GM12878 (cell line): ENCODE measurements at regions not wholly inside any gene's neighbourhood (a gene's known extent, or its start where the extent isn't known, plus 50 kb on each side); places are given as distances from the start of the nearest gene placed in this dataset.

ENCODE experiments used
- ATF7 ChIP-seq: fragments of 450-650 bp; IDR thresholded peaks from 2 replicates; pipeline ENCODE4 v1.6.1; 2016; ENCODE audit warnings: low read depth, mild to moderate bottlenecking
- CBFB ChIP-seq: IDR thresholded peaks from 2 replicates; pipeline ENCODE4 v1.6.1; 2016; ENCODE audit warnings: antibody characterized with exemption, low read depth
- CBX5 ChIP-seq: sonication (generic); IDR thresholded peaks from 2 replicates; pipeline ENCODE4 v1.6.1; 2016; ENCODE audit warnings: low read depth, moderate library complexity, mild to moderate bottlenecking, inconsistent platforms
- CHD4 ChIP-seq: fragments of 200-600 bp; sonication (generic); IDR thresholded peaks from 2 replicates; pipeline ENCODE4 v1.6.1; 2016; ENCODE audit warnings: mild to moderate bottlenecking
- CREM ChIP-seq: IDR thresholded peaks from 2 replicates; pipeline ENCODE4 v1.6.1; 2014; ENCODE audit warnings: antibody characterized with exemption, low read depth
- DPF2 ChIP-seq: fragments of 450-650 bp; IDR thresholded peaks from 2 replicates; pipeline ENCODE4 v1.6.1; 2017; ENCODE audit warnings: mild to moderate bottlenecking
- GATAD2B ChIP-seq: fragments of 450-650 bp; conservative IDR thresholded peaks from 2 replicates; pipeline ENCODE4 v1.6.1; 2017; ENCODE audit warnings: low read depth, mild to moderate bottlenecking, moderate library complexity
- IKZF1 ChIP-seq: fragments of 450-650 bp; conservative IDR thresholded peaks from 2 replicates; pipeline ENCODE4 v1.6.1; 2017; ENCODE audit warnings: antibody characterized with exemption, mild to moderate bottlenecking
- IKZF2 ChIP-seq, 2 experiments: fragments of 450-650 bp; IDR thresholded peaks; 2 replicates each; pipeline ENCODE4 v1.6.1; 2017; ENCODE audit warnings: mild to moderate bottlenecking in 2 of 2, moderate library complexity in 2 of 2
- MEF2B ChIP-seq: fragments of 450-650 bp; IDR thresholded peaks from 2 replicates; pipeline ENCODE4 v1.6.1; 2018; ENCODE audit warnings: mild to moderate bottlenecking, moderate library complexity; ENCODE audit not compliant: partially characterized antibody, poor library complexity, severe bottlenecking
- MXI1 ChIP-seq: fragments of 150-350 bp; IDR thresholded peaks from 2 replicates; pipeline ENCODE4 v1.6.1; 2011; ENCODE audit warnings: low read depth, mild to moderate bottlenecking, inconsistent platforms, low read length, improper control_type of control experiment
- NBN ChIP-seq: fragments of 450-650 bp; IDR thresholded peaks from 2 replicates; pipeline ENCODE4 v1.6.1; 2016
- NFYB ChIP-seq: IDR thresholded peaks from 2 replicates; pipeline ENCODE4 v1.6.1; 2011; ENCODE audit warnings: low read depth, mild to moderate bottlenecking, low read length, improper control_type of control experiment, moderate library complexity; ENCODE audit not compliant: insufficient read depth
- NR2C1 ChIP-seq: fragments of 450-650 bp; IDR thresholded peaks from 2 replicates; pipeline ENCODE4 v1.6.1; 2017; ENCODE audit warnings: antibody characterized with exemption, mild to moderate bottlenecking, moderate library complexity
- RBBP5 ChIP-seq: fragments of 200-600 bp; sonication (generic); conservative IDR thresholded peaks from 2 replicates; pipeline ENCODE4 v1.6.1; 2016
- RCOR1 ChIP-seq: conservative IDR thresholded peaks from 2 replicates; pipeline ENCODE4 v1.6.1; 2012; ENCODE audit warnings: low read depth, low read length, improper control_type of control experiment
- RELA ChIP-seq: fragments of 450-650 bp; IDR thresholded peaks from 2 replicates; pipeline ENCODE4 v1.8.0; 2014; ENCODE audit warnings: borderline replicate concordance; ENCODE audit not compliant: partially characterized antibody
- SMARCA5 ChIP-seq: fragments of 450-650 bp; IDR thresholded peaks from 2 replicates; pipeline ENCODE4 v1.6.1; 2017; ENCODE audit warnings: mild to moderate bottlenecking
- SPI1 ChIP-seq: IDR thresholded peaks from 2 replicates; pipeline ENCODE4 v1.6.1; 2011; ENCODE audit warnings: low read depth, mild to moderate bottlenecking, low read length, moderate library complexity, borderline replicate concordance; ENCODE audit not compliant: insufficient read depth
- TCF7 ChIP-seq: IDR thresholded peaks from 2 replicates; pipeline ENCODE4 v1.6.1; 2014; ENCODE audit warnings: antibody characterized with exemption, borderline replicate concordance
- YY1 ChIP-seq: IDR thresholded peaks from 2 replicates; pipeline ENCODE4 v1.6.1; 2011; ENCODE audit warnings: low read depth, mild to moderate bottlenecking, low read length
- ZNF274 ChIP-seq: IDR thresholded peaks from one replicate; pipeline ENCODE4 v1.8.0; 2011; ENCODE audit not compliant: insufficient read length, insufficient read depth
- ZNF384 ChIP-seq: IDR thresholded peaks from 2 replicates; pipeline ENCODE4 v1.6.1; 2012; ENCODE audit warnings: low read depth, mild to moderate bottlenecking, low read length, improper control_type of control experiment, borderline replicate concordance
- TF ChIP-seq, protein P1 (sequence below): fragments of 450-650 bp; IDR thresholded peaks from 2 replicates; pipeline ENCODE4 v1.6.1; 2017; ENCODE audit warnings: borderline replicate concordance
- TF ChIP-seq, protein P2 (sequence below): IDR thresholded peaks from 2 replicates; pipeline ENCODE4 v1.6.1; 2011; ENCODE audit warnings: low read depth, mild to moderate bottlenecking, low read length, moderate library complexity, borderline replicate concordance; ENCODE audit errors: extremely low read depth
- TF ChIP-seq, protein P3 (sequence below): fragments of 450-650 bp; IDR thresholded peaks from 2 replicates; pipeline ENCODE4 v1.6.1; 2017; ENCODE audit warnings: low read depth, mild to moderate bottlenecking, moderate library complexity
- TF ChIP-seq, protein P4 (sequence below): fragments of 450-650 bp; IDR thresholded peaks from 2 replicates; pipeline ENCODE4 v1.6.1; 2016; ENCODE audit warnings: mild to moderate bottlenecking

DNA sequence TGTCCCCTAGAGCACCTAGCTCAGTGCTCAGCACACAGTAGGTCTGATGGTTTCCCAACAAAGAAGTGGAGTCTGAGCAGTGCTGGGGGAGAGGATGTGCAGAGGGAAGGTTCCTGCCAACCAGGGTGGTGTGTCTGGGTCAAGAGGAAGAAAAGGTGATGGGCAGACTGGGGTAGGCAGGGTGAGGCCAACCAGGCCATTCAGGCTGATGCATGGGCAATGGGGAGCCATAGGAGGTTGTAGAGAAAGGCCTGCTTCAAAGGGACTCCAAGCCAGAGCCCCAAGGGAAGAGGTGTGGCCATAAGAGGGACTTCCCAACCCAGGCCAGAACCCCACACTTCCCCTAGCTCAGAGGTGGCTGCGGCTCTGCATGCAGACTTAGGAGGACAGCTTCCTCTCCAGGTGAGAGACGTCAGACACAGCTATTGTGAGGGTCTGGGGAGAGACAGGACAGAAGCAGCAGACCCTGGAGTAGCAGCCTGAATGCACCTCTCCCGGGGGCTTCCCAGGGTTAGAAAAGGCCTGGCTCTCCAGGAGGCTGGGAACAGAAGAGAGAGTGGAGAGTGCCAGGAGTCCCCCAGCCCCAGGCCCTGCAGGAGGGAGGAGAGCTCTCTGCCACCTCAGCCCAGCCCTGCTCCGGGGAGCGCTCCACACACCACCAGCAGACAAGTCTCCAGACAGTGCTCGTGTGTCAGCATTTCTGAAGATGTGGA is 87.4 kb upstream of the ZMIZ1 start (continued):
- TF ChIP-seq SPI1 (peak; percentile 72; the same call in 1 of the 2 replicates), YY1 (0 out of 2 replicates have a peak, but pooled peaks have one; percentile 20), ATF7 (peak; percentile 11; the same call in 1 of the 2 replicates), CBFB (no peak), DPF2 (peak; percentile 64; the same call in 1 of the 2 replicates), ZNF384 (no peak), NFYB (no peak), MEF2B (peak; percentile 90), ZNF274 (no peak), GATAD2B (0 out of 2 replicates have a peak, but pooled peaks have one; percentile 23), NBN (peak; percentile 86), MXI1 (no peak), IKZF2 (IDR thresholded peaks at IDR 0.05) (peak; percentile 31 to 48; a peak in 2 of 4 replicates), CHD4 (no peak), NR2C1 (no peak), RCOR1 (0 out of 2 replicates have a peak, but pooled peaks have one; percentile 21), TCF7 (peak; percentile 66; the same call in 1 of the 2 replicates), RELA (peak; percentile 50), SMARCA5 (peak; percentile 100), CBX5 (no peak), CREM (no peak), RBBP5 (no peak), IKZF1 (0 out of 2 replicates have a peak, but pooled peaks have one; percentile 41)
- TF ChIP-seq, protein P1, sequence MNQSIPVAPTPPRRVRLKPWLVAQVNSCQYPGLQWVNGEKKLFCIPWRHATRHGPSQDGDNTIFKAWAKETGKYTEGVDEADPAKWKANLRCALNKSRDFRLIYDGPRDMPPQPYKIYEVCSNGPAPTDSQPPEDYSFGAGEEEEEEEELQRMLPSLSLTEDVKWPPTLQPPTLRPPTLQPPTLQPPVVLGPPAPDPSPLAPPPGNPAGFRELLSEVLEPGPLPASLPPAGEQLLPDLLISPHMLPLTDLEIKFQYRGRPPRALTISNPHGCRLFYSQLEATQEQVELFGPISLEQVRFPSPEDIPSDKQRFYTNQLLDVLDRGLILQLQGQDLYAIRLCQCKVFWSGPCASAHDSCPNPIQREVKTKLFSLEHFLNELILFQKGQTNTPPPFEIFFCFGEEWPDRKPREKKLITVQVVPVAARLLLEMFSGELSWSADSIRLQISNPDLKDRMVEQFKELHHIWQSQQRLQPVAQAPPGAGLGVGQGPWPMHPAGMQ, result no peak
- TF ChIP-seq, protein P2, sequence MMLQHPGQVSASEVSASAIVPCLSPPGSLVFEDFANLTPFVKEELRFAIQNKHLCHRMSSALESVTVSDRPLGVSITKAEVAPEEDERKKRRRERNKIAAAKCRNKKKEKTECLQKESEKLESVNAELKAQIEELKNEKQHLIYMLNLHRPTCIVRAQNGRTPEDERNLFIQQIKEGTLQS, result no peak
- TF ChIP-seq, protein P3, sequence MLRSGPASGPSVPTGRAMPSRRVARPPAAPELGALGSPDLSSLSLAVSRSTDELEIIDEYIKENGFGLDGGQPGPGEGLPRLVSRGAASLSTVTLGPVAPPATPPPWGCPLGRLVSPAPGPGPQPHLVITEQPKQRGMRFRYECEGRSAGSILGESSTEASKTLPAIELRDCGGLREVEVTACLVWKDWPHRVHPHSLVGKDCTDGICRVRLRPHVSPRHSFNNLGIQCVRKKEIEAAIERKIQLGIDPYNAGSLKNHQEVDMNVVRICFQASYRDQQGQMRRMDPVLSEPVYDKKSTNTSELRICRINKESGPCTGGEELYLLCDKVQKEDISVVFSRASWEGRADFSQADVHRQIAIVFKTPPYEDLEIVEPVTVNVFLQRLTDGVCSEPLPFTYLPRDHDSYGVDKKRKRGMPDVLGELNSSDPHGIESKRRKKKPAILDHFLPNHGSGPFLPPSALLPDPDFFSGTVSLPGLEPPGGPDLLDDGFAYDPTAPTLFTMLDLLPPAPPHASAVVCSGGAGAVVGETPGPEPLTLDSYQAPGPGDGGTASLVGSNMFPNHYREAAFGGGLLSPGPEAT, result peak; percentile 71
- TF ChIP-seq, protein P4, sequence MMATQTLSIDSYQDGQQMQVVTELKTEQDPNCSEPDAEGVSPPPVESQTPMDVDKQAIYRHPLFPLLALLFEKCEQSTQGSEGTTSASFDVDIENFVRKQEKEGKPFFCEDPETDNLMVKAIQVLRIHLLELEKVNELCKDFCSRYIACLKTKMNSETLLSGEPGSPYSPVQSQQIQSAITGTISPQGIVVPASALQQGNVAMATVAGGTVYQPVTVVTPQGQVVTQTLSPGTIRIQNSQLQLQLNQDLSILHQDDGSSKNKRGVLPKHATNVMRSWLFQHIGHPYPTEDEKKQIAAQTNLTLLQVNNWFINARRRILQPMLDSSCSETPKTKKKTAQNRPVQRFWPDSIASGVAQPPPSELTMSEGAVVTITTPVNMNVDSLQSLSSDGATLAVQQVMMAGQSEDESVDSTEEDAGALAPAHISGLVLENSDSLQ, result no peak
